IMR-90 (cell line): ENCODE measurements at regions not wholly inside any gene's neighbourhood (a gene's known extent, or its start where the extent isn't known, plus 50 kb on each side); places are given as distances from the start of the nearest gene placed in this dataset.

Experiments used
- ATAC-seq: fragments of 200-7000 bp; cut with Tn5 transposase; 2 replicates; pipeline ENCODE4 v1.9.1; 2020; ENCODE audit warnings: low read depth, mild to moderate bottlenecking, moderate library complexity
- BruUV-seq: library from RNA; stranded (reverse); fragments of 400-500 nt; replicated peaks from 2 replicates; lab custom pipeline; 2021; lab: Mats Ljungman, UMichigan
- CTCF ChIA-PET: fragments of 300-600 bp; formaldehyde crosslinking; extraction: SDS; loops from one replicate; lab custom pipeline; 2021; ENCODE audit warnings: antibody characterized with exemption; lab: Yijun Ruan, JAX
- POLR2A ChIA-PET: fragments of 300-600 bp; sonication (Branson Sonifier 250); formaldehyde crosslinking; loops from one replicate; lab custom pipeline; 2022; ENCODE audit warnings: antibody characterized with exemption; ENCODE audit not compliant: unreplicated experiment; lab: Charles Lee
- DNase-seq: peaks from one replicate; pipeline ENCODE4 v3.0.0; 2013
- H2AFZ ChIP-seq: replicated peaks from 2 replicates; pipeline ENCODE3; 2013; ENCODE audit warnings: low read length, mild to moderate bottlenecking; ENCODE audit not compliant: poor library complexity
- H2AK5ac ChIP-seq: 2 replicates; pipeline ENCODE4 v1.6.1; 2013; ENCODE audit warnings: low read depth, low read length, inconsistent platforms
- H2AK9ac ChIP-seq: replicated peaks from 2 replicates; pipeline ENCODE3; 2013; ENCODE audit warnings: mild to moderate bottlenecking, low read depth, low read length, moderate library complexity; ENCODE audit not compliant: poor library complexity
- H2BK120ac ChIP-seq: 2 replicates; pipeline ENCODE4 v1.6.1; 2013; ENCODE audit warnings: low read depth, low read length, inconsistent platforms
- H2BK15ac ChIP-seq: 3 replicates; pipeline ENCODE4 v1.6.1; 2013; ENCODE audit warnings: low read depth, low read length, inconsistent platforms
- H2BK20ac ChIP-seq: 2 replicates; pipeline ENCODE4 v1.6.1; 2013; ENCODE audit warnings: low read depth, mild to moderate bottlenecking, inconsistent platforms, low read length, moderate library complexity
- H2BK5ac ChIP-seq: 2 replicates; pipeline ENCODE4 v1.6.1; 2013; ENCODE audit warnings: mild to moderate bottlenecking, low read depth, low read length, inconsistent platforms; ENCODE audit not compliant: poor library complexity, severe bottlenecking
- H3K14ac ChIP-seq: replicated peaks from 2 replicates; pipeline ENCODE4 v1.6.1; 2013; ENCODE audit warnings: low read depth, low read length, inconsistent platforms
- H3K18ac ChIP-seq: 2 replicates; pipeline ENCODE4 v1.6.1; 2013; ENCODE audit warnings: low read depth, low read length, control low read depth
- H3K23ac ChIP-seq: 2 replicates; pipeline ENCODE4 v1.6.1; 2013; ENCODE audit warnings: low read depth, low read length, inconsistent platforms
- H3K27ac ChIP-seq: 2 replicates; pipeline ENCODE4 v1.5.1; 2013; ENCODE audit warnings: mild to moderate bottlenecking, control low read depth, low read length; ENCODE audit not compliant: insufficient read depth
- H3K27me3 ChIP-seq: 2 replicates; pipeline ENCODE4 v1.6.1; 2013; ENCODE audit warnings: low read length; ENCODE audit not compliant: control insufficient read depth, insufficient read depth
- H3K36me3 ChIP-seq: 2 replicates; pipeline ENCODE4 v1.6.1; 2013; ENCODE audit warnings: low read length, mixed read lengths; ENCODE audit not compliant: control insufficient read depth, insufficient read depth
- H3K4ac ChIP-seq: 2 replicates; pipeline ENCODE4 v1.6.1; 2013; ENCODE audit warnings: low read depth, low read length, inconsistent platforms
- H3K4me1 ChIP-seq: 2 replicates; pipeline ENCODE4 v1.6.1; 2013; ENCODE audit warnings: low read length, mixed read lengths; ENCODE audit not compliant: control insufficient read depth, insufficient read depth
- H3K4me2 ChIP-seq: 2 replicates; pipeline ENCODE4 v1.6.1; 2013; ENCODE audit warnings: low read depth, mild to moderate bottlenecking, control low read depth, low read length, moderate library complexity
- H3K4me3 ChIP-seq: 2 replicates; pipeline ENCODE4 v1.5.1; 2013; ENCODE audit warnings: low read depth, mild to moderate bottlenecking, control low read depth, low read length, moderate library complexity; ENCODE audit not compliant: insufficient read depth
- H3K56ac ChIP-seq: 2 replicates; pipeline ENCODE4 v1.6.1; 2013; ENCODE audit warnings: low read length, inconsistent platforms; ENCODE audit not compliant: insufficient read depth; ENCODE audit errors: extremely low read depth
- H3K79me1 ChIP-seq, 2 experiments: 2 replicates each; pipeline ENCODE4 v1.6.1; 2013; ENCODE audit warnings: low read length in 2 of 2, inconsistent platforms in 1 of 2, low read depth in 1 of 2
- H3K9ac ChIP-seq: 2 replicates; pipeline ENCODE4 v1.6.1; 2013; ENCODE audit warnings: low read depth, low read length, control low read depth
- H3K9me1 ChIP-seq: 2 replicates; pipeline ENCODE4 v1.6.1; 2013; ENCODE audit warnings: low read length, inconsistent platforms; ENCODE audit not compliant: insufficient read depth
- H3K9me3 ChIP-seq: 2 replicates; pipeline ENCODE4 v1.6.1; 2013; ENCODE audit warnings: low read length; ENCODE audit not compliant: control insufficient read depth, insufficient read depth
- H4K20me1 ChIP-seq: 2 replicates; pipeline ENCODE4 v1.6.1; 2013; ENCODE audit warnings: low read length, inconsistent platforms; ENCODE audit not compliant: insufficient read depth
- H4K5ac ChIP-seq: 2 replicates; pipeline ENCODE4 v1.6.1; 2013; ENCODE audit warnings: mild to moderate bottlenecking, low read depth, low read length, control low read depth
- H4K8ac ChIP-seq, 2 experiments: 2 replicates each; pipeline ENCODE4 v1.6.1; 2013; ENCODE audit warnings: low read depth in 2 of 2, low read length in 2 of 2, control low read depth in 1 of 2, inconsistent platforms in 1 of 2
- H4K91ac ChIP-seq: 2 replicates; pipeline ENCODE4 v1.6.1; 2013; ENCODE audit warnings: low read depth, low read length, inconsistent platforms; ENCODE audit not compliant: insufficient read depth
- BHLHE40 ChIP-seq: fragments of 150-350 bp; IDR thresholded peaks from 2 replicates; pipeline ENCODE4 v1.6.1; 2016; ENCODE audit warnings: mild to moderate bottlenecking, low read depth, low read length
- MAFK ChIP-seq: IDR thresholded peaks from 2 replicates; pipeline ENCODE4 v1.6.1; 2012; ENCODE audit warnings: low read depth, low read length, improper control_type of control experiment
- RAD21 ChIP-seq: IDR thresholded peaks from 2 replicates; pipeline ENCODE4 v1.6.1; 2012; ENCODE audit warnings: low read length, improper control_type of control experiment
- RCOR1 ChIP-seq: IDR thresholded peaks from 2 replicates; pipeline ENCODE4 v1.6.1; 2012; ENCODE audit warnings: mild to moderate bottlenecking, low read length, improper control_type of control experiment; ENCODE audit not compliant: insufficient replicate concordance
- RFX5 ChIP-seq: IDR thresholded peaks from 2 replicates; pipeline ENCODE4 v1.8.0; 2012; ENCODE audit warnings: low read depth, mild to moderate bottlenecking, low read length, moderate library complexity
- WGBS, 2 experiments: methylation state at CpG; one replicate each; pipeline versions ENCODE4 v1.1.5 to v1.1.7; 2013; ENCODE audit warnings: missing lambda C conversion rate in 2 of 2; ENCODE audit not compliant: insufficient read length in 1 of 2; ENCODE audit errors: extremely low coverage in 2 of 2; 5-methylcytosine and 5-hydroxymethylcytosine counted together
- dilution Hi-C: fragments of 300-500 bp; cut with HindIII; formaldehyde crosslinking; loops from one replicate; pipeline ENCODE4 v1.14.3; 2018; ENCODE audit warnings: low sequenced_read_pairs; ENCODE audit not compliant: unreplicated experiment
- in situ Hi-C: fragments of 300-500 bp; cut with MboI; formaldehyde crosslinking; loops from 3 replicates; pipeline ENCODE4 v1.14.3; 2019; ENCODE audit warnings: low sequenced_read_pairs, inconsistent platforms, mixed read lengths
- intact Hi-C: fragments of 100-400 bp; cut with micrococcal nuclease; formaldehyde crosslinking; loops from 2 replicates; pipeline ENCODE4 v1.10.0; 2022
- TF ChIP-seq, protein P1 (sequence below): fragments of 150-350 bp; IDR thresholded peaks from 2 replicates; pipeline ENCODE4 v1.6.1; 2017; ENCODE audit warnings: mild to moderate bottlenecking, antibody characterized with exemption, low read length, low read depth
- TF ChIP-seq, protein P2 (sequence below): conservative IDR thresholded peaks from 2 replicates; pipeline ENCODE4 v1.5.1; 2012; ENCODE audit warnings: mild to moderate bottlenecking, low read depth, low read length, improper control_type of control experiment

DNA sequence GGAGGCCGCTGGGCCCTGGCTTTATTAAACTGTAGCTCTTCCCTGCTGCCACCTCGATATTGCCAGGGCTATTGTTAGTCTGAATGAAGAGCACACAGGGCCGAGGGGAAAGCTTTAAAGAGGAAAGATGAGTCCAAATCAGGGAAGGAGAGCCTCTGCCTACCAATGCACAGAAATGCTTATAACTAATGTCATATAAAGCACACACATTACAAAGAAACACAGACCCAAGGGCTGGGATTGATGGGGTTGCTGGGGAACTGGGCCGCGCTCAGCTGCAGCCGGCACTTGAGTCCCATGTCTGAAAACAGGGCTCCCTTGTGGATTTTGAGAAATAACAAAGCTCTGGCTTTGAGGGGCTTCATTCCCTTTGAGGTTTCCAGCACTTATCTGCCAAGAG, 232.6 kb downstream of the CD83 start:
- Histone ChIP-seq H3K9me3 (peaks cover 14% of the 10 kb centered on the region), H3K4ac (no peak overlapping the region), H3K9ac (no peak overlapping the region), H3K36me3 (no peaks in the 10 kb centered on the region), H3K79me1 (no peaks in the 10 kb centered on the region), H4K8ac (no peak overlapping the region), H2BK120ac (no peak overlapping the region), H3K4me2 (no peak overlapping the region), H3K4me3 (no peak overlapping the region), H2BK5ac (no peak overlapping the region), H2BK15ac (no peak overlapping the region), H3K9me1 (peaks cover 5% of the 10 kb centered on the region; the same call in 1 of the 2 replicates), H2AFZ (no peak overlapping the region), H2BK20ac (no peak overlapping the region), H3K4me1 (peaks cover 2% of the 10 kb centered on the region; the same call in 1 of the 2 replicates), H4K5ac (no peak overlapping the region), H3K27me3 (peaks cover 54% of the 10 kb centered on the region), H3K23ac (no peak overlapping the region), H2AK5ac (no peak overlapping the region), H2AK9ac (no peak overlapping the region), H3K56ac (no peak overlapping the region), H3K14ac (no peak overlapping the region), H4K20me1 (peaks cover 5% of the 10 kb centered on the region; the same call in 1 of the 2 replicates), H3K18ac (no peak overlapping the region), H4K91ac (no peak overlapping the region), H3K27ac (no peak overlapping the region)
- no peak for ATAC-seq
- ChIA-PET CTCF (no interaction called here), POLR2A (no interaction called here)
- WGBS, 2 experiments: 93% methylated on average over 4 of the region's 6 CpGs; no CpG with 5 or more reads in 1 of the 2 experiments
- dilution Hi-C loops: no loop called here
- no TSS peak for BruUV-seq
- in situ Hi-C loops: no loop called here
- DNase-seq: no peak
- TF ChIP-seq BHLHE40 (no peak), RFX5 (no peak), RAD21 (no peak), RCOR1 (no peak), MAFK (no peak)
- TF ChIP-seq, protein P1, sequence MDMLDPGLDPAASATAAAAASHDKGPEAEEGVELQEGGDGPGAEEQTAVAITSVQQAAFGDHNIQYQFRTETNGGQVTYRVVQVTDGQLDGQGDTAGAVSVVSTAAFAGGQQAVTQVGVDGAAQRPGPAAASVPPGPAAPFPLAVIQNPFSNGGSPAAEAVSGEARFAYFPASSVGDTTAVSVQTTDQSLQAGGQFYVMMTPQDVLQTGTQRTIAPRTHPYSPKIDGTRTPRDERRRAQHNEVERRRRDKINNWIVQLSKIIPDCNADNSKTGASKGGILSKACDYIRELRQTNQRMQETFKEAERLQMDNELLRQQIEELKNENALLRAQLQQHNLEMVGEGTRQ: no peak
- TF ChIP-seq, protein P2, sequence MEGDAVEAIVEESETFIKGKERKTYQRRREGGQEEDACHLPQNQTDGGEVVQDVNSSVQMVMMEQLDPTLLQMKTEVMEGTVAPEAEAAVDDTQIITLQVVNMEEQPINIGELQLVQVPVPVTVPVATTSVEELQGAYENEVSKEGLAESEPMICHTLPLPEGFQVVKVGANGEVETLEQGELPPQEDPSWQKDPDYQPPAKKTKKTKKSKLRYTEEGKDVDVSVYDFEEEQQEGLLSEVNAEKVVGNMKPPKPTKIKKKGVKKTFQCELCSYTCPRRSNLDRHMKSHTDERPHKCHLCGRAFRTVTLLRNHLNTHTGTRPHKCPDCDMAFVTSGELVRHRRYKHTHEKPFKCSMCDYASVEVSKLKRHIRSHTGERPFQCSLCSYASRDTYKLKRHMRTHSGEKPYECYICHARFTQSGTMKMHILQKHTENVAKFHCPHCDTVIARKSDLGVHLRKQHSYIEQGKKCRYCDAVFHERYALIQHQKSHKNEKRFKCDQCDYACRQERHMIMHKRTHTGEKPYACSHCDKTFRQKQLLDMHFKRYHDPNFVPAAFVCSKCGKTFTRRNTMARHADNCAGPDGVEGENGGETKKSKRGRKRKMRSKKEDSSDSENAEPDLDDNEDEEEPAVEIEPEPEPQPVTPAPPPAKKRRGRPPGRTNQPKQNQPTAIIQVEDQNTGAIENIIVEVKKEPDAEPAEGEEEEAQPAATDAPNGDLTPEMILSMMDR: no peak
- intact Hi-C loops: no loop called here
